ENCODE measurements at regions not wholly inside any gene's neighbourhood (a gene's known extent, or its start where the extent isn't known, plus 50 kb on each side); places are given as distances from the start of the nearest gene placed in this dataset.

DNA sequence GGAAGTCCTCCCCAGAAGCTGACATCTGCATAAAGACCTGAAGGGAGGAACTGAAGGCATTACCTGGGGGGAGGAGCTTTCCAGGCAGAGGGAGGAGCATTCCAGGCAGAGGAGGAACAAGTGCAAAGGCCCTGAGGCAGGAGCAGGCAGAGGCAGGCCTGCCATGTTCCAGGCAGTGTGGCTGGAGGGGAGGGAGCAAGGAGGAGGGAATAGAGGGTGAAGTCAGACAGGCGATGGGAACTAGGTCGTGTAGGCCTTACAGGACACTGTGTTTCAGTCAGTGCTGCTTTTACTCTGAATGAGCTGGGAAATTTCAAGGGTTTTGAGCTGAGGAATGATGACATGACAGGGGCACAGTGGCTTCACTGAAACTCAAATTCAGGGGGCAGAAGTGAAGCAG lies 292.7 kb downstream of the BCOR start:
- 72% methylated on average over 2 of the region's 2 CpGs for WGBS (ENCODE audit: insufficient coverage)
- no peaks in the 10 kb centered on the region for H3K36me3 ChIP-seq (ENCODE audit: control insufficient read depth, insufficient read depth, low read length)
- H3K27ac ChIP-seq (ENCODE audit: low read length): no peak overlapping the region
- no peak overlapping the region for H3K4me3 ChIP-seq (ENCODE audit: low read length)
- H3K4me1 ChIP-seq (ENCODE audit: control insufficient read depth, insufficient read depth, low read length): peaks cover 12% of the 10 kb centered on the region
- no peaks in the 10 kb centered on the region for H3K9me3 ChIP-seq (replicated peaks; ENCODE audit: control insufficient read depth, low read depth, low read length)
- DNase-seq: no peak
- H3K27me3 ChIP-seq (ENCODE audit: control insufficient read depth, insufficient read depth, low read length): peaks cover 38% of the 10 kb centered on the region

DNA sequence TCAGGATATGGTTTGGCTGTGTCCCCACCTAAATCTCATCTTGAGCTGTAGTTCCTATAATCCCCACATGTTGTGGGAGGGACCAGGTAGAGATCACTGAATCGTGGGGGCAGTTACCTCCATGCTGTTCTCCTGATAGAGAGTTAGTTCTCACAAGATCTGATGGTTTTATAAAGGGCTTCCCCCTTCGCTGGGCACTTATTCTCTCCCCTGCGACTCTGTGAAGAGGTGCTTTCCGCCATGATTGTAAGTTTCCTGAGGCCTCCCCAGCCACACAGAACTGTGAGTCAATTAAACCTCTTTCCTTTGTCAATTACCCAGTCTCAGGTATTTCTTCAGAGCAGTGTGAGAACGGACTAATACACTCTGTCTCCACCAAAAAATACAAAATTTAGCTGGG lies 291.9 kb downstream of the BCOR start:
- no peak overlapping the region for H3K4me3 ChIP-seq (ENCODE audit: low read length)
- no peaks in the 10 kb centered on the region for H3K36me3 ChIP-seq (ENCODE audit: control insufficient read depth, insufficient read depth, low read length)
- H3K27me3 ChIP-seq (ENCODE audit: control insufficient read depth, insufficient read depth, low read length): peaks cover 41% of the 10 kb centered on the region
- no peak for DNase-seq
- H3K9me3 ChIP-seq (replicated peaks; ENCODE audit: control insufficient read depth, low read depth, low read length): no peaks in the 10 kb centered on the region
- no peak overlapping the region for H3K27ac ChIP-seq (ENCODE audit: low read length)
- WGBS (ENCODE audit: insufficient coverage): 100% methylated on average over 2 of the region's 5 CpGs
- H3K4me1 ChIP-seq (ENCODE audit: control insufficient read depth, insufficient read depth, low read length): peaks cover 12% of the 10 kb centered on the region

DNA sequence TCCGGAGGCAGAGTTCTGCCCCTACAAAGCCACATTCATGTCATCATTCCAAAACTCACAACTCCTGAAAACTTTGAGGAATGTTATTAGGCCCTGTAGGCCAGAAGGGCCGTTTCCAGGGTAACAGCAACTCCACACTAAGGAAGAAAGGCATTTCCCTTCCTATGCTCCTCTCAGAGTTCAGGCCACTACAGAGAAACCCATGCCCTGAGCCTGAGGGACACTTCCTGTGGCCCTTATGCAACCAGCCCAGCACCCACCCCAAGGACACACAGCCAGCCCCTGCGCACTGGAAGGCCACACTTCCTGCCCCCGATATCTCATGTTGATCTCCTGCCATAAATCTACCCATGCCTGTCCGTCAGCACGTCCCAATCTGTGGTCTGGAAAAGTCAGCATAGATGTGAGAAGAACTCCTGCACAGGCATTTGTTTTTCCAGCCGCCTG lies 289.3 kb downstream of the BCOR start:
- 43% methylated on average over 2 of the region's 7 CpGs for WGBS (ENCODE audit: insufficient coverage)
- Histone ChIP-seq H3K4me3 (ENCODE audit: low read length) (no peak overlapping the region), H3K27me3 (ENCODE audit: control insufficient read depth, insufficient read depth, low read length) (peaks cover 48% of the 10 kb centered on the region), H3K4me1 (ENCODE audit: control insufficient read depth, insufficient read depth, low read length) (peaks cover 17% of the 10 kb centered on the region), H3K36me3 (ENCODE audit: control insufficient read depth, insufficient read depth, low read length) (no peaks in the 10 kb centered on the region), H3K27ac (ENCODE audit: low read length) (peak overlapping the region; percentile 62), H3K9me3 (replicated peaks; ENCODE audit: control insufficient read depth, low read depth, low read length) (no peaks in the 10 kb centered on the region)
- DNase-seq: peak; percentile 72

DNA sequence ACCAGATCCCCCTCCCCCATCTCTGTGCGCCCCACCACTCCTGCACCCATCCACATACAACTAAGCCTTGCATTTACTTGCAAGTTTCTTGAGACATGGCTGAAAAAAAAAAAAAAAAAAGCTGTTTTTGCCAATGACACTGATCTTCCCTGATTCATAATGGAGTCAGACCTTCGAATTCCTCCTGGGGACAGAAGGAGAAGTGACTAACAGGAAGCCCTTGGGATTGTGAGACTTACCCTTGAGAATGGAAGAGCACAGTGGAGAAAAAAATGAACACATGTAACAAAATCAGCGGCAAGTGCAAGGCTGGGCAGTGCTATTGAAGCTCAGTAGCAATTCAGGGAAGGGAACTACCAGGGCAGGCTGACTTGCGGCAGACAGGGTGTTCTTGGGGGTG lies 288.4 kb downstream of the BCOR start:
- no peak for DNase-seq
- 63% methylated on average over 3 of the region's 4 CpGs for WGBS (ENCODE audit: insufficient coverage)
- Histone ChIP-seq H3K9me3 (replicated peaks; ENCODE audit: control insufficient read depth, low read depth, low read length) (no peaks in the 10 kb centered on the region), H3K36me3 (ENCODE audit: control insufficient read depth, insufficient read depth, low read length) (no peaks in the 10 kb centered on the region), H3K27me3 (ENCODE audit: control insufficient read depth, insufficient read depth, low read length) (peaks cover 48% of the 10 kb centered on the region), H3K4me1 (ENCODE audit: control insufficient read depth, insufficient read depth, low read length) (peaks cover 24% of the 10 kb centered on the region), H3K4me3 (ENCODE audit: low read length) (no peak overlapping the region), H3K27ac (ENCODE audit: low read length) (no peak overlapping the region)

DNA sequence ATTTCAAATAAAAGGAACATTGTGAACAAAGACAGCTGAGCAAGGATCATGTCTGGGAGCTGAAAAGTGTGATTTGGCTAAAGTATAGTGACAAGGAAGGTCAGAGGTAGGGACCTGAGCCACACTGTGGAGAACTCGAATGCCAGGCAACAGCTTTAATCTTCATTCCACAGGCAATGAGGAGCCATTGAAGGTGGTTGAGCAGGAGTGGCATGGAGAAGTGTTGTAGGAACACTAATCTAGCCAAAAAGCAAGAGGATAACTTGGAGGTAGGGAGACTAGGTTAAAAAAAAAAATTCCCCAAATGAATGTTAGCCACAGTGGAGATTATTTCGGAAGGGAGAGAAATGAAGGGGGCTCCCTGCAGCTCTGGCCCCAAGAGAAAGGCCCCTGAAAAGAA lies 286.9 kb downstream of the BCOR start:
- H3K4me1 ChIP-seq (ENCODE audit: control insufficient read depth, insufficient read depth, low read length): peaks cover 25% of the 10 kb centered on the region
- H3K27ac ChIP-seq (ENCODE audit: low read length): no peak overlapping the region
- no peak for DNase-seq
- no peak overlapping the region for H3K4me3 ChIP-seq (ENCODE audit: low read length)
- WGBS (ENCODE audit: insufficient coverage): 100% methylated on average over 1 of the region's 2 CpGs
- H3K36me3 ChIP-seq (ENCODE audit: control insufficient read depth, insufficient read depth, low read length): no peaks in the 10 kb centered on the region
- peaks cover 44% of the 10 kb centered on the region for H3K27me3 ChIP-seq (ENCODE audit: control insufficient read depth, insufficient read depth, low read length)
- H3K9me3 ChIP-seq (replicated peaks; ENCODE audit: control insufficient read depth, low read depth, low read length): no peaks in the 10 kb centered on the region

DNA sequence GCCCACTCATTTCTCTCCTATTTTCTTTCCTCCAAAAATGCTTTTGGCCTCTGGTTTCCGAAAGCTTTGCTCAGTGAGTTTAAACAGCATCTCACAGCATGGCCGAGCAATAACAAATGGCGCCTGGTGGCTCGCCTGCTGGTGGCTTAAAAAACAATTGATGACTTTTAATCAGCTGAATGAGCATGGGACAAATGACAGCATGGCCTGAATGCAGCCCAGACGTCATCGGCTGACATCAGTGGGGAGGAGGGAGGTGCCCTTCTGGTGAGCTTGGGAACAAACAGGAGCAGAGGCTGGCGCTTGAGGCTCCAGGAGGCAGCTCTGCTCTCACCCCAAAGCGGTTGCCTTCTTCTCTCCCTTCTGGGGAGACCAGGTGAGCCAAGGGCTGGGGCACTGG lies 286.4 kb downstream of the BCOR start:
- no peak overlapping the region for H3K27ac ChIP-seq (ENCODE audit: low read length)
- no peak for DNase-seq
- WGBS (ENCODE audit: insufficient coverage): 75% methylated on average over 8 of the region's 8 CpGs
- H3K27me3 ChIP-seq (ENCODE audit: control insufficient read depth, insufficient read depth, low read length): peaks cover 47% of the 10 kb centered on the region
- H3K9me3 ChIP-seq (replicated peaks; ENCODE audit: control insufficient read depth, low read depth, low read length): no peaks in the 10 kb centered on the region
- peaks cover 25% of the 10 kb centered on the region for H3K4me1 ChIP-seq (ENCODE audit: control insufficient read depth, insufficient read depth, low read length)
- H3K4me3 ChIP-seq (ENCODE audit: low read length): no peak overlapping the region
- no peaks in the 10 kb centered on the region for H3K36me3 ChIP-seq (ENCODE audit: control insufficient read depth, insufficient read depth, low read length)

DNA sequence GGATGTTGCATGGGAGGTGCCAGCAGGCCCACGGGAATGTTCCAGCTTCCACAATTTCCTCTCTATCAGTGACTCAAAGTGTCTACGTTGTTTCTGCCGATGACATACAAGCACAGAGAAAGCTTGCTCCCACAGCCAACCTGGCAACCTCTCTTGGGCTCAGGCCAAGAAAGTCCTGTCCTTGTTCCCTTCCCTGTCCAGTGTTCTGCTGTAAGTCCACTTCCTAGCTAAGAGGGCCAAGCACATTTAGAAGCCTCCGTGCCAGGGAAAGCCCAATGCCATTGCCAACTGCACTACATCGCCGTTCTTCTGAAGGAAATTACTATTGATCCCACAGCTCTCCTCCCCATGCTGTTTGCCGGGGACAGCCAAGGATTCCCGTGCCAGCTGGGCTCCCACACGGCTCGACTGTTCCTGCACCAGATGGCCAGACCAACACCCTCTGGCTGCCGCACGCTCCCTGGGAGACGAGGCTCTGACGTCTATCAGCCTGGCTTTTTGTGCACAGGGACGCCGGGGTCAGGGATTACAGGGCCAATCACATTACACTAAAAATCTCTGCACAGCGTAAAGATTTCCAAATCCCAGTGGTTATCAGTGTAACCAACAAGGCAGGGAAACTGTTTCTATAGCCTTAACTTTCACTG lies 284.0 kb downstream of the BCOR start:
- Histone ChIP-seq H3K27me3 (ENCODE audit: control insufficient read depth, insufficient read depth, low read length) (peaks cover 62% of the 10 kb centered on the region), H3K27ac (ENCODE audit: low read length) (no peak overlapping the region), H3K4me3 (ENCODE audit: low read length) (no peak overlapping the region), H3K9me3 (replicated peaks; ENCODE audit: control insufficient read depth, low read depth, low read length) (no peaks in the 10 kb centered on the region), H3K4me1 (ENCODE audit: control insufficient read depth, insufficient read depth, low read length) (peaks cover 39% of the 10 kb centered on the region), H3K36me3 (ENCODE audit: control insufficient read depth, insufficient read depth, low read length) (no peaks in the 10 kb centered on the region)
- DNase-seq: peak; percentile 69
- WGBS (ENCODE audit: insufficient coverage): 40% methylated on average over 15 of the region's 17 CpGs

DNA sequence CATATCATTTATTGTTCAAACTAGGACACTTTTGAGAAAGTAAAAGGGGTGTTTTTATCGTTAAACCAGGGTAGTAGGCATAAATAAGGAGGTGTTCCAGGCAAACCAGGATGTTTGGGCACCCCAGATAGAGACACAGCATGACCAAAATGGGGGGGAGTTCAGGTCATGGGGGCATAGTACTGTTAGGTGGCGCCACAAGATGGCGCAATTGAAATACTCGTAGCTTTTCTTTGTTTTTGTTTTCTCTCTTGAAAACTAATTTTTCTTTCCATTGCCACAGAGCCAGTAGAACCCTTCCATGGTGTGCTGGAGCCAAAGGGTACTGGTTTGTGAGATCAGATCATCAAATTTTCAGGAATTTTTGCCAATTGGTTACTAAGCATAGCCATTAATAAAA lies 283.4 kb downstream of the BCOR start:
- WGBS (ENCODE audit: insufficient coverage): 71% methylated on average over 1 of the region's 4 CpGs
- Histone ChIP-seq H3K9me3 (replicated peaks; ENCODE audit: control insufficient read depth, low read depth, low read length) (no peaks in the 10 kb centered on the region), H3K27me3 (ENCODE audit: control insufficient read depth, insufficient read depth, low read length) (peaks cover 64% of the 10 kb centered on the region), H3K4me1 (ENCODE audit: control insufficient read depth, insufficient read depth, low read length) (peaks cover 34% of the 10 kb centered on the region), H3K4me3 (ENCODE audit: low read length) (no peak overlapping the region), H3K27ac (ENCODE audit: low read length) (no peak overlapping the region), H3K36me3 (ENCODE audit: control insufficient read depth, insufficient read depth, low read length) (no peaks in the 10 kb centered on the region)
- peak; percentile 42 for DNase-seq

DNA sequence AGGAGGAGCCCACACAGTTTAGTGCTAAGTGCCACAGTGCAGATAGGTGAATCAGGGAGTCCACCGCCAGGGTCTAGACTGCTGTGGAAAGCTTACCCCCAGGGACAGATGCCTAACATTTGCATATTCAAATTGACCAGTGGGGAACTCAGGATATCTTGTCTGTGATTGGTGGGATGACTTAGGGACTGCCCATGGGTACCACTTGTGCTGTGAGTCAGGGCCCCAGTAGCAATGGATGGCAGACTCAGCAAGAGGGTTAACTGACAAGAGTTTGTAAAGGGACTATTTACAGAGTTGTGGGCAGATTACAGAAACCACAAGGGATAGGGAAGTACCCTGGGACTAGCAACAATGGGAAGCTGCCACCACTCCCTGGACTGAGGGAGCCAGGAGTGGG lies 282.1 kb downstream of the BCOR start:
- peaks cover 38% of the 10 kb centered on the region for H3K4me1 ChIP-seq (ENCODE audit: control insufficient read depth, insufficient read depth, low read length)
- peaks cover 69% of the 10 kb centered on the region for H3K27me3 ChIP-seq (ENCODE audit: control insufficient read depth, insufficient read depth, low read length)
- WGBS (ENCODE audit: insufficient coverage): no CpG with 5 or more reads among the region's 1 CpG
- H3K9me3 ChIP-seq (replicated peaks; ENCODE audit: control insufficient read depth, low read depth, low read length): no peaks in the 10 kb centered on the region
- H3K4me3 ChIP-seq (ENCODE audit: low read length): no peak overlapping the region
- DNase-seq: no peak
- no peaks in the 10 kb centered on the region for H3K36me3 ChIP-seq (ENCODE audit: control insufficient read depth, insufficient read depth, low read length)
- H3K27ac ChIP-seq (ENCODE audit: low read length): no peak overlapping the region

DNA sequence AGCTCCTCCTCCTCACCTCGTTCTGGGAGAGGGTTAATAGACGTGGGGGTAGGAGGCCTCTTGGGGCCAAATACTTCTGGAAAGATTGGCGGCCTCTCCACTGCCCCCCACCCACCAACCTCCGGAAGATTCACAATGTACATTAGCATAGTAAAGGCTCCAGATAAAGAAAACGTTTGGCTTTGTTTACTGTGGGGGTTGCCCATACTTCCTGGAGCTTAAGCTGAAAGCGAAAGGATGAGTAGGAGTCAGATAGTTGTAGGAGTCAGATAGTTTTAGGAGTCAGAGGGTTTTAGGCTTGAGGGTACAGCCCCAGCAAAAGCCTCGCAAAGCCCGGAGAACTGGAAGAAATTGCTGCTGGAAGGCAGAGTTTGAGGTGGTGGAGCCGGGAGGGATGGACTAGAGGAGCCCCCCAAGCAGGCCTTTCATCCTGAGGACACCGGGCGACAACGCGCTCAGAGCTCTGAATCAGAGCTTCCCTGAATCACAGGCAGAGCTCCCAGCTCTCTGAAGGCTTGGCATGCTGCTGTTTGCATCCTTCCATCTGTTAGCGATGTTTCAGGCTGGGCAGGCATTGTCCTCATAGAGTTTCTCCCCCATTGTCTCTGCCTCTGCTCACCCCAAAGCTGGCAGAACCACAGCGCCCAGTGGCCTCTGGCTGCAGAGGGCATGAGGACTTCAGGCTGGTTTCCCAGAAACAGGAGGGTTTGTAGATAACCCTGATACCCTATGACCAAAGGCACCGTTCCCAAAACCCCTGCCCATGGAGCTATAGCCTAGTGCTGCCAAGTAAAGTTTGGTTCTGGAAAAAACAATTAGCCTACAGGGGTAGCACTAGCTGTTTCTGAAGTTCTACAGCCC lies 280.7 kb downstream of the BCOR start:
- Histone ChIP-seq H3K9me3 (replicated peaks; ENCODE audit: control insufficient read depth, low read depth, low read length) (no peaks in the 10 kb centered on the region), H3K4me3 (ENCODE audit: low read length) (no peak overlapping the region), H3K4me1 (ENCODE audit: control insufficient read depth, insufficient read depth, low read length) (peaks cover 41% of the 10 kb centered on the region), H3K27ac (ENCODE audit: low read length) (no peak overlapping the region), H3K36me3 (ENCODE audit: control insufficient read depth, insufficient read depth, low read length) (no peaks in the 10 kb centered on the region), H3K27me3 (ENCODE audit: control insufficient read depth, insufficient read depth, low read length) (peaks cover 74% of the 10 kb centered on the region)
- peak; percentile 44 for DNase-seq
- 37% methylated on average over 11 of the region's 16 CpGs for WGBS (ENCODE audit: insufficient coverage)

Data from muscle of leg (tissue), 3 donors.